NCI-H69 (cell line): ENCODE measurements at regions not wholly inside any gene's neighbourhood (a gene's known extent, or its start where the extent isn't known, plus 50 kb on each side); places are given as distances from the start of the nearest gene placed in this dataset.

Experiments used
- DNase-seq: peaks from one replicate; lab custom pipeline; 2025; lab: John Stamatoyannopoulos, UW

GRCh38 chr4:11604821-11605220 lies 176.1 kb upstream of the HS3ST1 start:
- DNase-seq: no peak

GRCh38 chr4:11603591-11604194 lies 175.0 kb upstream of the HS3ST1 start:
- DNase-seq: no peak

GRCh38 chr4:11602606-11603340 lies 174.1 kb upstream of the HS3ST1 start:
- DNase-seq: no peak

- no peak for DNase-seq
Observed at GRCh38 chr4:11599064-11599463, 170.4 kb upstream of the HS3ST1 start.

GRCh38 chr4:11598591-11598990 lies 169.9 kb upstream of the HS3ST1 start:
- DNase-seq: no peak

- peak; percentile 31 for DNase-seq
Observed at GRCh38 chr4:11597506-11597905, 168.8 kb upstream of the HS3ST1 start.

- DNase-seq: no peak
Observed at GRCh38 chr4:11596989-11597388, 168.3 kb upstream of the HS3ST1 start.

GRCh38 chr4:11593576-11594116 lies 165.0 kb upstream of the HS3ST1 start:
- DNase-seq: no peak

GRCh38 chr4:11592276-11592675 lies 163.6 kb upstream of the HS3ST1 start:
- DNase-seq: no peak

GRCh38 chr4:11590132-11590531 lies 161.4 kb upstream of the HS3ST1 start:
- no peak for DNase-seq

- DNase-seq: no peak
Observed at GRCh38 chr4:11589676-11590075, 161.0 kb upstream of the HS3ST1 start.

- no peak for DNase-seq
Observed at GRCh38 chr4:11587797-11588196, 159.1 kb upstream of the HS3ST1 start.

GRCh38 chr4:11585506-11585905 lies 156.8 kb upstream of the HS3ST1 start:
- DNase-seq: peak; percentile 32

GRCh38 chr4:11568511-11568910 lies 139.8 kb upstream of the HS3ST1 start:
- no peak for DNase-seq

GRCh38 chr4:11566444-11567022 lies 137.8 kb upstream of the HS3ST1 start:
- DNase-seq: peak; percentile 3

- no peak for DNase-seq
Observed at GRCh38 chr4:11565899-11566298, 137.2 kb upstream of the HS3ST1 start.

- no peak for DNase-seq
Observed at GRCh38 chr4:11565213-11565612, 136.5 kb upstream of the HS3ST1 start.

GRCh38 chr4:11564021-11564420 lies 135.3 kb upstream of the HS3ST1 start:
- no peak for DNase-seq

GRCh38 chr4:11549525-11549924 lies 120.8 kb upstream of the HS3ST1 start:
- DNase-seq: no peak

GRCh38 chr4:11548597-11549082 lies 119.9 kb upstream of the HS3ST1 start:
- DNase-seq: no peak

- peak; percentile 13 for DNase-seq
Observed at GRCh38 chr4:11546391-11547175, 117.9 kb upstream of the HS3ST1 start.

GRCh38 chr4:11545651-11546050 lies 117.0 kb upstream of the HS3ST1 start:
- no peak for DNase-seq
